A673 (cell line): ENCODE measurements at regions not wholly inside any gene's neighbourhood (a gene's known extent, or its start where the extent isn't known, plus 50 kb on each side); places are given as distances from the start of the nearest gene placed in this dataset.

Experiments used
- BruUV-seq: library from RNA; stranded (reverse); fragments of 400-500 nt; replicated peaks from 2 replicates; lab custom pipeline; 2021; lab: Mats Ljungman, UMichigan
- CTCF ChIA-PET: fragments of 300-600 bp; sonication (Branson Sonifier 250); formaldehyde crosslinking; loops from one replicate; lab custom pipeline; 2022; ENCODE audit warnings: antibody characterized with exemption; lab: Charles Lee
- POLR2A ChIA-PET: fragments of 300-600 bp; sonication (Branson Sonifier 250); formaldehyde crosslinking; loops from one replicate; lab custom pipeline; 2022; ENCODE audit warnings: antibody characterized with exemption; ENCODE audit not compliant: low non-redundant PET; lab: Charles Lee
- DNase-seq: peaks from one replicate; pipeline ENCODE4 v3.0.0-alpha.2; 2015; ENCODE audit warnings: low spot score
- H3K27ac ChIP-seq: fragments of 200-600 bp; sonication (generic); 2 replicates; pipeline ENCODE4 v1.5.1; 2016; ENCODE audit warnings: mixed run types, low read depth, mild to moderate bottlenecking, mixed read lengths, antibody characterized with exemption, low read length; ENCODE audit not compliant: poor library complexity, severe bottlenecking
- H3K27me3 ChIP-seq: fragments of 200-600 bp; sonication (generic); replicated peaks from 2 replicates; pipeline ENCODE4 v1.6.1; 2017; ENCODE audit warnings: mixed run types, low read depth, mild to moderate bottlenecking, mixed read lengths, antibody characterized with exemption, low read length; ENCODE audit not compliant: insufficient read depth, poor library complexity
- H3K36me3 ChIP-seq: fragments of 200-600 bp; sonication (generic); 2 replicates; pipeline ENCODE4 v1.6.1; 2016; ENCODE audit warnings: mixed run types, mild to moderate bottlenecking, mixed read lengths, antibody characterized with exemption, low read length; ENCODE audit not compliant: insufficient read depth, poor library complexity, severe bottlenecking
- H3K4me1 ChIP-seq: fragments of 200-600 bp; sonication (generic); 2 replicates; pipeline ENCODE4 v1.6.1; 2017; ENCODE audit warnings: mixed run types, mild to moderate bottlenecking, mixed read lengths, antibody characterized with exemption, low read length; ENCODE audit not compliant: insufficient read depth, poor library complexity, severe bottlenecking
- H3K4me3 ChIP-seq: fragments of 200-600 bp; sonication (generic); 2 replicates; pipeline ENCODE4 v1.5.1; 2016; ENCODE audit warnings: low read depth, mixed run types, mild to moderate bottlenecking, mixed read lengths, low read length; ENCODE audit not compliant: poor library complexity, severe bottlenecking
- H3K9me3 ChIP-seq: fragments of 200-600 bp; sonication (generic); 2 replicates; pipeline ENCODE4 v1.6.1; 2016; ENCODE audit warnings: mixed run types, low read depth, mild to moderate bottlenecking, mixed read lengths, antibody characterized with exemption, low read length; ENCODE audit not compliant: poor library complexity, severe bottlenecking
- EZH2 ChIP-seq: fragments of 200-600 bp; sonication (generic); IDR thresholded peaks from 2 replicates; pipeline ENCODE4 v1.6.1; 2017; ENCODE audit warnings: borderline replicate concordance, low read depth, mild to moderate bottlenecking, mixed read lengths, antibody characterized with exemption, low read length; ENCODE audit not compliant: poor library complexity, severe bottlenecking
- intact Hi-C: fragments of 100-400 bp; cut with micrococcal nuclease; formaldehyde crosslinking; loops from one replicate; pipeline ENCODE4 v1.10.0; 2022; ENCODE audit not compliant: unreplicated experiment
- TF ChIP-seq, protein P1 (sequence below): fragments of 300-800, 200-600 bp; sonication (generic); conservative IDR thresholded peaks from 2 replicates; pipeline ENCODE4 v1.5.1; 2017; ENCODE audit warnings: low read depth, mild to moderate bottlenecking, antibody characterized with exemption, low read length, moderate library complexity, mixed read lengths

DNA sequence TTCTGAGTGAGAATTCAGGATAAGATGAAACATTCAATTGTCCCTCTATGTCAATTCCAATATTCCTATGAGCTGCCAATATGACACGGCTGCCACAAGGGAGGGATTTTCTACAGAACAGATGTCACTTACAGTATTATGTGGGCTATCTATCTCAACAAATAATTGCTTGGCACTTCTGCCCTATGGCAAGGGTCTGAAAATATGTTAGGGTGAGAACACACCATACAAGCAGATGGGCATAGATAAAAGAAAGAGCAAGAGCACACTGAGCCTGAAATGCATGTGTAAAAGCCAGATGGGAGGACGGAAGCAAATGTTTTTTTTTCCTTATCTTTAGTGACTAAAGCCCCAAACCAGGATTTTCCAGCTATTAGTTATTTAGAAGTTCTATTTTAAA, 70.1 kb upstream of the TFEC start:
- Histone ChIP-seq H3K27ac (no peak overlapping the region), H3K9me3 (no peaks in the 10 kb centered on the region), H3K4me3 (no peak overlapping the region), H3K4me1 (no peaks in the 10 kb centered on the region), H3K27me3 (no peaks in the 10 kb centered on the region), H3K36me3 (no peaks in the 10 kb centered on the region)
- intact Hi-C loops = loop anchor here (10.0 kb wide), 1 partner anchor 616 kb away; no protein-coding TSS in a partner anchor
- ChIA-PET CTCF (no interaction called here), POLR2A (no interaction called here)
- TF ChIP-seq, protein P1, sequence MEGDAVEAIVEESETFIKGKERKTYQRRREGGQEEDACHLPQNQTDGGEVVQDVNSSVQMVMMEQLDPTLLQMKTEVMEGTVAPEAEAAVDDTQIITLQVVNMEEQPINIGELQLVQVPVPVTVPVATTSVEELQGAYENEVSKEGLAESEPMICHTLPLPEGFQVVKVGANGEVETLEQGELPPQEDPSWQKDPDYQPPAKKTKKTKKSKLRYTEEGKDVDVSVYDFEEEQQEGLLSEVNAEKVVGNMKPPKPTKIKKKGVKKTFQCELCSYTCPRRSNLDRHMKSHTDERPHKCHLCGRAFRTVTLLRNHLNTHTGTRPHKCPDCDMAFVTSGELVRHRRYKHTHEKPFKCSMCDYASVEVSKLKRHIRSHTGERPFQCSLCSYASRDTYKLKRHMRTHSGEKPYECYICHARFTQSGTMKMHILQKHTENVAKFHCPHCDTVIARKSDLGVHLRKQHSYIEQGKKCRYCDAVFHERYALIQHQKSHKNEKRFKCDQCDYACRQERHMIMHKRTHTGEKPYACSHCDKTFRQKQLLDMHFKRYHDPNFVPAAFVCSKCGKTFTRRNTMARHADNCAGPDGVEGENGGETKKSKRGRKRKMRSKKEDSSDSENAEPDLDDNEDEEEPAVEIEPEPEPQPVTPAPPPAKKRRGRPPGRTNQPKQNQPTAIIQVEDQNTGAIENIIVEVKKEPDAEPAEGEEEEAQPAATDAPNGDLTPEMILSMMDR = no peak
- no peak for TF ChIP-seq EZH2
- no TSS peak for BruUV-seq
- no peak for DNase-seq

GRCh38 chr7:116101704-116102103, 71.1 kb upstream of the TFEC start:
- no peaks in the 10 kb centered on the region for H3K9me3 ChIP-seq
- no peak for DNase-seq
- no peaks in the 10 kb centered on the region for H3K27me3 ChIP-seq
- H3K4me3 ChIP-seq = no peak overlapping the region
- H3K27ac ChIP-seq = no peak overlapping the region
- ChIA-PET POLR2A (interaction anchor here (0.7 kb wide), 1 partner anchor 16 kb away, joined by 7 read pairs; no protein-coding TSS in a partner anchor), CTCF (no interaction called here)
- H3K36me3 ChIP-seq = no peaks in the 10 kb centered on the region
- intact Hi-C loops = loop anchor here (10.0 kb wide), 1 partner anchor 617 kb away; no protein-coding TSS in a partner anchor
- no TSS peak for BruUV-seq
- H3K4me1 ChIP-seq = no peaks in the 10 kb centered on the region
- TF ChIP-seq, protein P1 = no peak

DNA sequence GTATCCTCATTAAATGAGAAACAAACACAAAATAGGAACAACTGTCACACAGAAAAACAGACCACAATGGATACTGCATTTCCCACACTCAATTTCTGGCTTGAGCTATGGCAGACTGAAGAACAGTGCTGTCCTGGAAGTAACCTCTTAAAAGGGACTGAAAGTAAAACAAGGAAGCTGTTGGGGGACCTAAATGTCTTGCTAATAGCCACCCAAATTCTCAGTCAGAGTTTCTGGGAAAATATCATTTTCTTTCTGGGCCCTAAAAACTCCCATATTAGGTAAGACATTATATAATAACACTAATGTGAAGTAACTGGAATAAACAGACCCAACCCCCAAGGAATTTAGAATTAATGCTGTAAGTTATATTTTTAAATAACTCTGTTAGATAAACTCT, 80.9 kb upstream of the TFEC start:
- no peaks in the 10 kb centered on the region for H3K9me3 ChIP-seq
- H3K27ac ChIP-seq = no peak overlapping the region
- BruUV-seq = no TSS peak
- intact Hi-C loops = no loop called here
- no peak overlapping the region for H3K4me3 ChIP-seq
- ChIA-PET CTCF (no interaction called here), POLR2A (no interaction called here)
- H3K27me3 ChIP-seq = no peaks in the 10 kb centered on the region
- no peaks in the 10 kb centered on the region for H3K4me1 ChIP-seq
- TF ChIP-seq EZH2 = no peak
- TF ChIP-seq, protein P1 = no peak
- DNase-seq = no peak
- H3K36me3 ChIP-seq = no peaks in the 10 kb centered on the region
